ENCODE measurements at regions not wholly inside any gene's neighbourhood (a gene's known extent, or its start where the extent isn't known, plus 50 kb on each side); places are given as distances from the start of the nearest gene placed in this dataset.

DNA sequence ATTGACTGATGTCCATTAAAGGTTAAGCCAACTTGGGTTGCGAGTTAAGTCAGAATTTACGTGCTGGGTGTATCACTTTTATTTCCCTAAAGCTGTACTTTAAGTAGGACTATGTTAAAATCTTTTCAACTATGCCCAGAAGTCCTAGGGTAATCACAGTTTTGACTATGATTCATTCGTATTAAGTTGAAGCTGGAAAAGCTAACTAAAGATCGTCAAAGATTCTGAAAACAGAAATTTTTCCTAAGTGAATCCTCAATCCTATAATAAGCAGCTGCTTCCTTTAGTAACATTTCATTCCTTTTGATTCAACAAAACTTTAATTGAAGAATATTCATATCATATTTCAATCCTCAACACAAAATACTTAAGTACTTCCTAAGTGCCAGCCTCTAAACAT is 460.4 kb downstream of the ACTL7B start:
- WGBS (ENCODE audit: extremely low coverage, insufficient read length, low lambda C conversion rate) = no CpG with 5 or more reads among the region's 4 CpGs
- H3K9me3 ChIP-seq (ENCODE audit: control insufficient read depth, low read depth, low read length) = no peaks in the 10 kb centered on the region
- Mint-ChIP-seq H3K27me3 (ENCODE audit: low read depth) (peaks cover 3% of the 10 kb centered on the region), H3K4me3 (no peak overlapping the region), H3K27ac (no peak overlapping the region), H3K36me3 (ENCODE audit: insufficient read depth in 1 of 3, low read depth in 3 of 3) (peaks cover 0 to 7% (median 0%) of the 10 kb centered on the region in 3 experiments; a peak in 3 of 7 replicates), H3K4me1 (peaks cover 3% of the 10 kb centered on the region in 2 experiments; a peak in 1 of 4 replicates), H3K9me3 (peaks cover 0 to 4% of the 10 kb centered on the region in 2 experiments; a peak in 4 of 5 replicates)
- no peaks in the 10 kb centered on the region for H3K23me2 ChIP-seq (ENCODE audit: insufficient read length, low read depth, low read length, poor library complexity, severe bottlenecking)
- no peaks in the 10 kb centered on the region for H3K4me1 ChIP-seq (ENCODE audit: insufficient read depth, low read length)
- no peak overlapping the region for H4K8ac ChIP-seq (replicated peaks; ENCODE audit: insufficient read length, low read depth, low read length)
- H3K14ac ChIP-seq (ENCODE audit: insufficient read depth, low read length) = no peak overlapping the region
- TF ChIP-seq CTCF (conservative IDR thresholded peaks at IDR 0.05) = no peak
- H3K79me2 ChIP-seq (ENCODE audit: insufficient read depth, low read length) = no peaks in the 10 kb centered on the region
- H2BK120ac ChIP-seq (ENCODE audit: low read depth, low read length, poor library complexity, severe bottlenecking) = no peak overlapping the region
- no peak overlapping the region for H4K5ac ChIP-seq (ENCODE audit: insufficient read length, low read depth, low read length)
- H3K27ac ChIP-seq (ENCODE audit: insufficient read length, low read depth, low read length) = no peak overlapping the region
- no peak overlapping the region for H3T11ph ChIP-seq (ENCODE audit: low read length)
- H3K9ac ChIP-seq (ENCODE audit: extremely low read depth, insufficient read length, low read length) = no peak overlapping the region
- H3K4ac ChIP-seq (ENCODE audit: low read depth, low read length) = no peak overlapping the region
- H2BK20ac ChIP-seq (ENCODE audit: low read depth, low read length, poor library complexity, severe bottlenecking) = no peak overlapping the region
- H4K91ac ChIP-seq (ENCODE audit: insufficient read length, low read depth, low read length) = no peak overlapping the region
- no peak overlapping the region for H2AFZ ChIP-seq (ENCODE audit: low read length)
- H4K20me1 ChIP-seq (ENCODE audit: control insufficient read depth, insufficient read depth, insufficient read length) = no peaks in the 10 kb centered on the region
- H2BK12ac ChIP-seq (ENCODE audit: insufficient read length, low read depth, low read length) = no peak overlapping the region
- no peak for DNase-seq
- no peak overlapping the region for H3K23ac ChIP-seq (ENCODE audit: insufficient read length, low read depth, low read length)
- H3K79me1 ChIP-seq (ENCODE audit: insufficient read depth, low read depth, low read length, poor library complexity, severe bottlenecking) = no peaks in the 10 kb centered on the region
- H3K18ac ChIP-seq (ENCODE audit: insufficient read length, low read depth, low read length) = no peak overlapping the region
- no peak overlapping the region for H3K4me2 ChIP-seq (ENCODE audit: insufficient read depth, insufficient read length, low read length)
- no peak overlapping the region for H2BK5ac ChIP-seq (ENCODE audit: insufficient read length, low read length)
- H3K27me3 ChIP-seq (ENCODE audit: insufficient read depth, low read length) = no peaks in the 10 kb centered on the region
- H3K56ac ChIP-seq (ENCODE audit: insufficient read length, low read depth, low read length) = no peak overlapping the region
- H2BK15ac ChIP-seq (ENCODE audit: low read depth, low read length) = no peak overlapping the region
- no peak overlapping the region for H2AK5ac ChIP-seq (ENCODE audit: insufficient read length, low read length)
